ENCODE measurements at regions not wholly inside any gene's neighbourhood (a gene's known extent, or its start where the extent isn't known, plus 50 kb on each side); places are given as distances from the start of the nearest gene placed in this dataset.

GRCh38 chr13:68028701-68029100 is 798.6 kb upstream of the PCDH9 start:
- no peak for DNase-seq (ENCODE audit: low read depth)

- DNase-seq (ENCODE audit: low read depth), result no peak
Measured at GRCh38 chr13:68027306-68027705, 797.2 kb upstream of the PCDH9 start.

GRCh38 chr13:68026077-68026476 is 795.9 kb upstream of the PCDH9 start:
- no peak for DNase-seq (ENCODE audit: low read depth)

- DNase-seq (ENCODE audit: low read depth), result no peak
Measured at GRCh38 chr13:68025604-68026003, 795.5 kb upstream of the PCDH9 start.

GRCh38 chr13:68023838-68024581 is 793.9 kb upstream of the PCDH9 start:
- DNase-seq (ENCODE audit: low read depth), result no peak

- no peak for DNase-seq (ENCODE audit: low read depth)
Measured at GRCh38 chr13:68019901-68020300, 789.8 kb upstream of the PCDH9 start.

- DNase-seq (ENCODE audit: low read depth), result no peak
Measured at GRCh38 chr13:68009546-68009945, 779.4 kb upstream of the PCDH9 start.

GRCh38 chr13:68007576-68007975 is 777.4 kb upstream of the PCDH9 start:
- no peak for DNase-seq (ENCODE audit: low read depth)

GRCh38 chr13:67996101-67996500 is 766.0 kb upstream of the PCDH9 start:
- DNase-seq (ENCODE audit: low read depth), result no peak

- DNase-seq (ENCODE audit: low read depth), result no peak
Measured at GRCh38 chr13:67990868-67991267, 760.7 kb upstream of the PCDH9 start.

GRCh38 chr13:67986234-67986633 is 756.1 kb upstream of the PCDH9 start:
- DNase-seq (ENCODE audit: low read depth), result no peak

- DNase-seq (ENCODE audit: low read depth), result no peak
Measured at GRCh38 chr13:67977066-67977465, 746.9 kb upstream of the PCDH9 start.

GRCh38 chr13:67971291-67971690 is 741.2 kb upstream of the PCDH9 start:
- DNase-seq (ENCODE audit: low read depth), result no peak

GRCh38 chr13:67967031-67967430 is 736.9 kb upstream of the PCDH9 start:
- DNase-seq (ENCODE audit: low read depth), result no peak

- DNase-seq (ENCODE audit: low read depth), result no peak
Measured at GRCh38 chr13:67966065-67966464, 735.9 kb upstream of the PCDH9 start.

- DNase-seq (ENCODE audit: low read depth), result no peak
Measured at GRCh38 chr13:67964986-67965385, 734.9 kb upstream of the PCDH9 start.

- no peak for DNase-seq (ENCODE audit: low read depth)
Measured at GRCh38 chr13:67964091-67964490, 734.0 kb upstream of the PCDH9 start.

GRCh38 chr13:67961331-67961730 is 731.2 kb upstream of the PCDH9 start:
- no peak for DNase-seq (ENCODE audit: low read depth)

- DNase-seq (ENCODE audit: low read depth), result no peak
Measured at GRCh38 chr13:67951431-67951830, 721.3 kb upstream of the PCDH9 start.

- DNase-seq (ENCODE audit: low read depth), result no peak
Measured at GRCh38 chr13:67950603-67951002, 720.5 kb upstream of the PCDH9 start.

- no peak for DNase-seq (ENCODE audit: low read depth)
Measured at GRCh38 chr13:67946131-67946530, 716.0 kb upstream of the PCDH9 start.

GRCh38 chr13:67943116-67943515 is 713.0 kb upstream of the PCDH9 start:
- no peak for DNase-seq (ENCODE audit: low read depth)

GRCh38 chr13:67935626-67936025 is 705.5 kb upstream of the PCDH9 start:
- no peak for DNase-seq (ENCODE audit: low read depth)

GRCh38 chr13:67934617-67935330 is 704.6 kb upstream of the PCDH9 start:
- DNase-seq (ENCODE audit: low read depth), result no peak
